HG03108 (cell line): ENCODE measurements at regions not wholly inside any gene's neighbourhood (a gene's known extent, or its start where the extent isn't known, plus 50 kb on each side); places are given as distances from the start of the nearest gene placed in this dataset.
"Not testable (repeated sequence)": the region's sequence is repeated elsewhere in the genome, so short reads cannot be mapped to it uniquely, and the experiment has no call there.

Source experiments
- ATAC-seq: cut with Tn5 transposase; IDR thresholded peaks from one replicate; pipeline ENCODE4 v1.9.1; 2021; ENCODE audit warnings: moderate library complexity; ENCODE audit not compliant: unreplicated experiment

DNA sequence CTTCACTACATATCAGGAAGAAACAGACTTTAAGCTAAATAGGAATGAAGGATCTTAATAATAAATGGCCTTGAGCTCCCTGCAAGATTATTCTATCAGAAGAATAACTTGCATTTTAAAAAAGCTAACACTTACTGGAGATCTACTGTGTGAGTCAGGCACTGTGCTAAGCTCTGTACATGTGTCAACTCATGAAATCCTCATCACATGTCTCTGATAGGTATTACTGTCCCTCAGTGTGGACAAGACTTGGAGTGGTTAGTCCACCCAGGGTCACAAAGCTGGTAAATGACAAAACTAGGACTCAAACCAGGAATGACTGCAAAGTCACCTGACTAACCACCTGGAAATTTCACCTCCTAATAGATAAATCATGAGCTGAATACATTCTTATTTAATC is 57.1 kb upstream of the KCTD7 start:
- no peak for ATAC-seq

DNA sequence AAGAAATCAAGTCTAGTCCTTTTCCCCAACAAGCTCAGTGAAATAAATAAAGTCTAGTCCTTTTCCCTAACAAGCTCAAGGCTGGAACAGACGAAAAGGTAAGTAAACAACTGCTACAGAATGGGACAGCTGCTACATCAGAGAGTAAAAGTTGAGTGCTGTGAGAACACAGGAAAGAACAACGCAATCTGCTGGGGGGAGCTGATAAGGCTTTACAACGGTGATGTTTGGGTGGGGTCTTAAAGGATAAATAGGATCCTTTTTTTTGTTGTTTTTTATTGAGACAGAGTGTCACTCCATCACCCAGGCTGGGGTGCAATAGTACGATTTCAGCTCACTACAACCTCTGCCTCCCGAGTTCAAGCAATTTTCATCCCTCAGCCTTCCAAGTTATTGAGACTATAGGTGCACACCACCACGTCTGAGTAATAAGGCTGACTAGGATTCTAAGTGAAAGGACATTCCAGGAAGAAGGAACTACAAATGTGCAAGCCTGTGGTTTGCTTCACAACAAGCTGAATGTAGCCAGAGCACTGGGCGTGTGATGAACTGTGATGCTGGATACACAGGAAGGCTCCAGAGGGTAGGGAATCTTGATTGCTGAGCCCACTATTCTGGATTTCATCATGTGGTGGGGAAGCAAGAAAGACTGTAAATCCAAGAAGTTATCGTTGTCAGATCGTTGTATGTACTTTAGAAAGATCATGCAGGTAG is 54.7 kb upstream of the KCTD7 start:
- ATAC-seq, result not testable (repeated sequence)

DNA sequence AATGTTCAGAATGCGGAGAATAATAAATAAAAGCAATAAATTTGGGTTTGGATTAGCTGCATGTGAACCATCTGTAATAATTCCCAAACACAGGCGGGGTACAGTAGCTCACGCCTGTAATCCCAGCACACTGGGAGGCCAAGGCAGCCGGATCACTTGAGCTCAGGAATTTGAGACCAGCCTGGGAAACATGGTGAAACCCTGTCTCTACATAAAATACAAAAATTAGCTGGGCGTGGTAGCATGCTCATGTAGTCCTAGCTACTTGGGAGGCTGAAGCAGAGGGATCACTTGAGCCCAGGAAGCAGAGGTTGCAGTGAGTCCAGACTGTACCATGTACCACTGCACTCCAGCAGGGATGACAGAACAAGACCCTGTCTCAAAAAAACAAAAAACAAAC is 53.9 kb upstream of the KCTD7 start:
- ATAC-seq, result not testable (repeated sequence)

DNA sequence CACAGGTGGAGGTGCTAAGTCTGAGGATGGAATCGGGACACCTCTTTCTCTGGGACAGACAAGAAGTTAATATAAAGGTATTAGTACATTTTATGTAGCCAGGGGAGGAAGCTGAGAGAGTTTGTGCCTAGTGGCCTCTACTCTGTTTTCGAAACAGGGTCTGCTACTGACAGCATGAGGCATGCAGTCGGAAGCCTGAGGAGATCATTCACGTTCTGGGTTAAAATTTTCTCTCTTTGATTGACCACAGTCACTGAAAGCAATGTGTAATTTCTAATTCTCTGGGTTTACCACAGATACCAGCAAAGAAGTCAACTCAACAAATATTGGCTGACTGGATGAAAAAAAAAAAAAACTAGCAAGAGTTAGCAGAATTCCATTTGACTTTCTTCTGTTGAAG is 53.3 kb upstream of the KCTD7 start:
- no peak for ATAC-seq

DNA sequence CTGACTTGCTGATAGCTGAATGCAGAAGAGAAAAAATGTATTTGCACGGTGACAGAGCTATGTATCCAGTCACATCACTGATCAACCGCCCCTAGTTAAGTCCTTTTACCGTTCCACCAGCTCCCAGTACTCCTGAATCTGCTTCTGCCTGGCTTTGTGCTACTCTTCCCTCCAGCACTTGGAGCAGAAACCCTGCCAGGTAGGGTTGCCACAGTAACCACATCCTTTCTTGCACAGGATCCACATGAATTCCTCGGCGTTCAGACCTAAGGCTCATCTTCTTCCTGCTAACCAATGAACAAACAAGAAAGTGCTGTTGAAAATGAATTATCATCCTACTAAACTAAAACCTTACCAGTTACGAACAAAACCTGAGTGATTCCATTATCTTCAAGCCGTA is 52.0 kb upstream of the KCTD7 start:
- no peak for ATAC-seq
